Tibial artery (tissue), 4 donors: ENCODE measurements at regions not wholly inside any gene's neighbourhood (a gene's known extent, or its start where the extent isn't known, plus 50 kb on each side); places are given as distances from the start of the nearest gene placed in this dataset.

Experiments
- DNase-seq, 2 donors: peaks; one replicate each; pipeline ENCODE4 v3.0.0-alpha.2; 2019
- H3K27ac ChIP-seq, 2 donors: fragments of 200-600 bp; sonication (generic) in 1 of 2; 1 replicate in 1 of 2; 2 replicates in 1 of 2; pipeline ENCODE4 v1.5.1; 2018 to 2019; ENCODE audit warnings: mild to moderate bottlenecking in 1 of 2
- H3K27me3 ChIP-seq, 2 donors: fragments of 200-600 bp; sonication (generic) in 1 of 2; one replicate each; pipeline versions ENCODE4 v1.5.1 to v1.6.0; 2016 to 2019
- H3K36me3 ChIP-seq, 3 donors: fragments of 200-600 bp; sonication (generic) in 2 of 3; one replicate each; pipeline ENCODE4 v1.5.1; 2016 to 2019; ENCODE audit warnings: mild to moderate bottlenecking in 2 of 3
- H3K4me1 ChIP-seq, 4 donors: fragments of 200-600 bp; sonication (generic) in 2 of 4; 1 replicate in 3 of 4; 2 replicates in 1 of 4; pipeline ENCODE4 v1.5.1; 2016 to 2019
- H3K4me3 ChIP-seq, 2 donors: fragments of 200-600 bp; sonication (generic) in 1 of 2; 1 replicate in 1 of 2; 2 replicates in 1 of 2; pipeline ENCODE4 v1.5.1; 2018 to 2019; ENCODE audit warnings: mild to moderate bottlenecking in 2 of 2
- H3K9me3 ChIP-seq, 3 donors: fragments of 200-600 bp; sonication (generic) in 1 of 3; one replicate each; pipeline ENCODE4 v1.5.1; 2016 to 2019
- intact Hi-C: fragments of 100-400 bp; cut with DNase I; formaldehyde crosslinking; loops from one replicate; pipeline ENCODE4 v1.15.0; 2023; ENCODE audit warnings: low total_unique reads
- TF ChIP-seq, protein P1 (sequence below), 2 experiments: fragments of 200-600 bp in 1 of 2; fragments of 450-650 bp in 1 of 2; IDR thresholded peaks; one replicate each; pipeline ENCODE4 v1.5.1; 2017 to 2019; ENCODE audit warnings: antibody characterized with exemption in 2 of 2, mild to moderate bottlenecking in 1 of 2, moderate library complexity in 1 of 2

- H3K9me3 ChIP-seq: peaks cover 0 to 14% (median 14%) of the 10 kb centered on the region in 3 donors
- TF ChIP-seq, protein P1, sequence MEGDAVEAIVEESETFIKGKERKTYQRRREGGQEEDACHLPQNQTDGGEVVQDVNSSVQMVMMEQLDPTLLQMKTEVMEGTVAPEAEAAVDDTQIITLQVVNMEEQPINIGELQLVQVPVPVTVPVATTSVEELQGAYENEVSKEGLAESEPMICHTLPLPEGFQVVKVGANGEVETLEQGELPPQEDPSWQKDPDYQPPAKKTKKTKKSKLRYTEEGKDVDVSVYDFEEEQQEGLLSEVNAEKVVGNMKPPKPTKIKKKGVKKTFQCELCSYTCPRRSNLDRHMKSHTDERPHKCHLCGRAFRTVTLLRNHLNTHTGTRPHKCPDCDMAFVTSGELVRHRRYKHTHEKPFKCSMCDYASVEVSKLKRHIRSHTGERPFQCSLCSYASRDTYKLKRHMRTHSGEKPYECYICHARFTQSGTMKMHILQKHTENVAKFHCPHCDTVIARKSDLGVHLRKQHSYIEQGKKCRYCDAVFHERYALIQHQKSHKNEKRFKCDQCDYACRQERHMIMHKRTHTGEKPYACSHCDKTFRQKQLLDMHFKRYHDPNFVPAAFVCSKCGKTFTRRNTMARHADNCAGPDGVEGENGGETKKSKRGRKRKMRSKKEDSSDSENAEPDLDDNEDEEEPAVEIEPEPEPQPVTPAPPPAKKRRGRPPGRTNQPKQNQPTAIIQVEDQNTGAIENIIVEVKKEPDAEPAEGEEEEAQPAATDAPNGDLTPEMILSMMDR (IDR thresholded peaks at IDR 0.05): no peak
These were observed 355.6 kb upstream of the CAMK1G start for GRCh38 chr1:209227941-209228340.

DNA sequence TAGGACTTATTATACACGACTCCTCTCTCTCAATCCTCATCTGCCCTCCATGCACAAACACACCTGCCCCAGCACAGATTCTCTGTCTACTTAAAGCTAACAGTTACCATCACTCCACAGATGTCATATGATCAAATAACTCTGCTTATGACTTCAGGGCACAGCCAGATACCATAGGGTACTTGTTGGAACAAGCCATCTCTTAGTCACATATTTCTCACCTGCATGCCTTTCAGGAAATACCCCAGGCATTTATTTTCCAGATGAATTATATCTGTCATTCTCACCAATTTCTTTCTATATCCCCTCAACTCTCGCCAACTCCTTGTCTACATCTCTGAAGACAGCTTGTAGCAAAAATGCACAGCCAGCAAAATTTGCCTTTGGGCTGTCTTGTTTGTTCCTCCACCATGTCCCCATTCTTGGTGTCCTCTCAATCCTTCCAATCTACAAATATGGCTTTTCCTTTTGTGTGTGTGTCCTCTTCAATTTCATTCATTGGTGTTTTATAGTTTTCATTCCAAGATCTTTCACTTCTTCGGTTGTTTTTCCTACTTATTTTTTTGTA is 353.9 kb upstream of the CAMK1G start:
- intact Hi-C loops: no loop called here
- H3K36me3 ChIP-seq: no peaks in the 10 kb centered on the region
- H3K4me3 ChIP-seq: no peak overlapping the region
- no peak for DNase-seq
- TF ChIP-seq, protein P1 (IDR thresholded peaks at IDR 0.05): no peak
- peaks cover 0 to 14% (median 14%) of the 10 kb centered on the region in 3 donors for H3K9me3 ChIP-seq
- H3K27me3 ChIP-seq: peaks cover 0 to 20% of the 10 kb centered on the region in 2 donors
- no peaks in the 10 kb centered on the region for H3K4me1 ChIP-seq
- no peak overlapping the region for H3K27ac ChIP-seq

More at GRCh38 chr1:209227941-209228340, 355.6 kb upstream of the CAMK1G start:
- H3K36me3 ChIP-seq: no peaks in the 10 kb centered on the region
- no peaks in the 10 kb centered on the region for H3K4me1 ChIP-seq
- intact Hi-C loops: no loop called here
- peaks cover 0 to 22% of the 10 kb centered on the region in 2 donors for H3K27me3 ChIP-seq
- H3K27ac ChIP-seq: no peak overlapping the region
- H3K4me3 ChIP-seq: no peak overlapping the region
- no peak for DNase-seq

DNA sequence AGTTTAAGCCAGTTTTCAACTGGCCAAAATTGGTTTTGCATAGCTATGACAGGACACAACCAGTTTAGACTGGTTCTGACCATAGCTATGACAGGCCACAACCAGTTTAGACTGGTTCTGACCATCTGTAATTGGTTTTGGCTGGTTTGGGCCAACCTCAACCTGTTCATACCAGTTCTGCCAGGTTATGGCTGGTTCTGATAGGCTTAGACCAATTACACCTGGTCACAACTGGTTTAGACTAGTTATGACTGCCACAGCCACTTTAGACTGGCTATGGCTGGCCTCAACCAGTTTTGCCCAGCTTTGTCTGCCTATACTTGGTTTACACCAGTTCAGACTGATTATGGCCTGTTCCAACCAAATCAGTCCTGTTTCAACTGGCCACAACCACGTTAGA is 353.2 kb upstream of the CAMK1G start:
- Histone ChIP-seq H3K4me3 (no peak overlapping the region), H3K27me3 (peaks cover 0 to 20% of the 10 kb centered on the region in 2 donors)
- TF ChIP-seq, protein P1 (IDR thresholded peaks at IDR 0.05): no peak

GRCh38 chr1:209231476-209232156 is 351.9 kb upstream of the CAMK1G start:
- no peaks in the 10 kb centered on the region for H3K4me1 ChIP-seq
- peaks cover 0 to 20% of the 10 kb centered on the region in 2 donors for H3K27me3 ChIP-seq
- no peaks in the 10 kb centered on the region for H3K36me3 ChIP-seq
- no peak overlapping the region for H3K27ac ChIP-seq
- DNase-seq: no peak
- peaks cover 0 to 14% (median 14%) of the 10 kb centered on the region in 3 donors for H3K9me3 ChIP-seq
- TF ChIP-seq, protein P1 (IDR thresholded peaks at IDR 0.05): no peak
- H3K4me3 ChIP-seq: no peak overlapping the region
- intact Hi-C loops: no loop called here

More for the DNA sequence above, 353.2 kb upstream of the CAMK1G start:
- no peaks in the 10 kb centered on the region for H3K36me3 ChIP-seq
- DNase-seq: no peak
- no peaks in the 10 kb centered on the region for H3K4me1 ChIP-seq
- intact Hi-C loops: no loop called here
- H3K27ac ChIP-seq: no peak overlapping the region
- peaks cover 0 to 14% (median 14%) of the 10 kb centered on the region in 3 donors for H3K9me3 ChIP-seq

- H3K4me3 ChIP-seq: no peak overlapping the region
- H3K9me3 ChIP-seq: peaks cover 0 to 14% (median 14%) of the 10 kb centered on the region in 3 donors
- no peak for DNase-seq
- H3K27ac ChIP-seq: no peak overlapping the region
- H3K27me3 ChIP-seq: peaks cover 0 to 20% of the 10 kb centered on the region in 2 donors
- H3K36me3 ChIP-seq: no peaks in the 10 kb centered on the region
- intact Hi-C loops: no loop called here
- TF ChIP-seq, protein P1 (IDR thresholded peaks at IDR 0.05): no peak
- H3K4me1 ChIP-seq: no peaks in the 10 kb centered on the region
These were observed 351.3 kb upstream of the CAMK1G start for GRCh38 chr1:209232197-209232596.
